ENCODE measurements at regions not wholly inside any gene's neighbourhood (a gene's known extent, or its start where the extent isn't known, plus 50 kb on each side); places are given as distances from the start of the nearest gene placed in this dataset.

DNA sequence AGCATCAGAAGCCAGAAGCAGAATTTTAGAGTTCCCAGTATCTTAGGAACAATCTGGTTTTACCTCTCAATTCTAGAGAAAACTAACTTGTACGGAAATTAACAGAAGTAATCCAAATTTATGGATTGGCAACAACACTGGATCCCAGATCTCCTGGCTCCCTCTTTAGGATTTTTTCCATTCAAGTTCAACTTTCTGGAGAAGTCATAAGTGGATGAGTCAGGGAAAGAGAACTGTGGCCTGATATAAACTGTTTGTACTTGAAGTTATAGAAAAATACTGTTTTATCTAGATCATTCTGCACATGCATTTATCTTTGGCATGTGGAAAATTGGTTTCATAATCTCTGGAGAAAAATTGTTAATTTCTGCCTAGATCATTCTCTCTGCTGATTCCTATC is 380.4 kb downstream of the PCDH7 start:
- 50% methylated on average over 1 of the region's 1 CpG for WGBS
- peak overlapping the region in 2 of 4 donors; percentile 5 to 7 for H3K27ac ChIP-seq (replicated peaks in 1 of 4)
- no peak overlapping the region for H3K4me3 ChIP-seq
- no peaks in the 10 kb centered on the region for H3K9me3 ChIP-seq
- H3K4me1 ChIP-seq: peaks cover 12 to 44% (median 35%) of the 10 kb centered on the region in 4 donors
- H3K36me3 ChIP-seq: no peaks in the 10 kb centered on the region
- no peaks in the 10 kb centered on the region for H3K27me3 ChIP-seq
- intact Hi-C loops (cut with DNase I): loop anchor here (5.0 kb wide), 1 partner anchor 383 kb away; no protein-coding TSS in a partner anchor
- TF ChIP-seq POLR2AphosphoS5 (IDR thresholded peaks at IDR 0.05): no peak
- no peak for TF ChIP-seq EP300 (IDR thresholded peaks at IDR 0.05)
- TF ChIP-seq POLR2A (IDR thresholded peaks at IDR 0.05; ENCODE audit: low read depth): no peak
- DNase-seq (ENCODE audit: extremely low spot score): no peak

DNA sequence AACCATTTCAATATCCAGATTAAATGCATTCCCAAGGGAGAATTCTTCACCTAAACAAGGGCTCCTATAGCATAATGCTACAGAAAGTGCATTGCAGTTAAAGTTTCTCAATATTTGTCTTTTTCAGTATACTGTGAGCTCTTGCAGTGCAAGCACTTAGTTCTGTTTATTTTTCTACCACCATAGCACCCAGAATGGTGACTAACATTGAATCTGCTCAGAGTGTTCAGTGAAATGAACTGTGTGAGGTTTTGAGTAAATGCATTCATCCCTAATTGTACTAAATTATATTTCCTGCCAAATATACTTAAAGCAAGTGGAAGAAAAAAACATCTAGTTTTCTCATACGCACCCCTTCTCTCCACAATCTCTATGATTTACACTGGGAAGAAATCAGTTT is 383.9 kb downstream of the PCDH7 start:
- no peak for TF ChIP-seq POLR2A (IDR thresholded peaks at IDR 0.05; ENCODE audit: low read depth)
- intact Hi-C loops (cut with DNase I): loop anchor here (5.0 kb wide), 1 partner anchor 387 kb away; no protein-coding TSS in a partner anchor
- 44% methylated on average over 1 of the region's 1 CpG for WGBS
- Histone ChIP-seq H3K9me3 (no peaks in the 10 kb centered on the region), H3K27ac (replicated peaks in 1 of 4) (no peak overlapping the region), H3K4me3 (no peak overlapping the region), H3K27me3 (no peaks in the 10 kb centered on the region), H3K36me3 (no peaks in the 10 kb centered on the region), H3K4me1 (peaks cover 11 to 44% (median 42%) of the 10 kb centered on the region in 4 donors)
- DNase-seq (ENCODE audit: extremely low spot score): no peak

DNA sequence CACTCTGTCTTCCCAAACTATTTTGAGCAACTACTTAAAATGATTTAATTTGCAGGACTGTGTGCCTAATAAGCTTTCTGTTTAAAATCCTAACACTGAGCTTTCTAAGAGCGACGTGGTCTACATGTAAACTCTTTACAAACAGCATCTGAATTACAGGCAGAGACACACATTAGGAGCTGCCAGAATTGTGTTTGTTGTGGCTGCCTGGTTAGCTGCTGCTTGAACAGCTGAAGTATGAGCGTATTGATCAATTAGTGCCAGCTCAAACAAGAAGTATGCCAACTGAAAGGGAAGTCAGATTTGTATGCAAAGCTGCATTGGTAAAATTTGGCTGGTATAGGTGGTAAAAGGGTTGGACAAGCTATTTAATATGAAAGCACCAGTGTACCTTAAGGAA is 384.4 kb downstream of the PCDH7 start:
- Histone ChIP-seq H3K27ac (replicated peaks in 1 of 4) (no peak overlapping the region), H3K4me1 (peaks cover 7 to 45% (median 42%) of the 10 kb centered on the region in 4 donors), H3K27me3 (no peaks in the 10 kb centered on the region), H3K36me3 (no peaks in the 10 kb centered on the region), H3K9me3 (no peaks in the 10 kb centered on the region), H3K4me3 (no peak overlapping the region)
- DNase-seq (ENCODE audit: extremely low spot score): no peak
- intact Hi-C loops (cut with DNase I): loop anchor here (5.0 kb wide), 1 partner anchor 387 kb away; no protein-coding TSS in a partner anchor
- no peak for TF ChIP-seq POLR2A (IDR thresholded peaks at IDR 0.05; ENCODE audit: low read depth)
- TF ChIP-seq, protein P1, sequence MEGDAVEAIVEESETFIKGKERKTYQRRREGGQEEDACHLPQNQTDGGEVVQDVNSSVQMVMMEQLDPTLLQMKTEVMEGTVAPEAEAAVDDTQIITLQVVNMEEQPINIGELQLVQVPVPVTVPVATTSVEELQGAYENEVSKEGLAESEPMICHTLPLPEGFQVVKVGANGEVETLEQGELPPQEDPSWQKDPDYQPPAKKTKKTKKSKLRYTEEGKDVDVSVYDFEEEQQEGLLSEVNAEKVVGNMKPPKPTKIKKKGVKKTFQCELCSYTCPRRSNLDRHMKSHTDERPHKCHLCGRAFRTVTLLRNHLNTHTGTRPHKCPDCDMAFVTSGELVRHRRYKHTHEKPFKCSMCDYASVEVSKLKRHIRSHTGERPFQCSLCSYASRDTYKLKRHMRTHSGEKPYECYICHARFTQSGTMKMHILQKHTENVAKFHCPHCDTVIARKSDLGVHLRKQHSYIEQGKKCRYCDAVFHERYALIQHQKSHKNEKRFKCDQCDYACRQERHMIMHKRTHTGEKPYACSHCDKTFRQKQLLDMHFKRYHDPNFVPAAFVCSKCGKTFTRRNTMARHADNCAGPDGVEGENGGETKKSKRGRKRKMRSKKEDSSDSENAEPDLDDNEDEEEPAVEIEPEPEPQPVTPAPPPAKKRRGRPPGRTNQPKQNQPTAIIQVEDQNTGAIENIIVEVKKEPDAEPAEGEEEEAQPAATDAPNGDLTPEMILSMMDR (IDR thresholded peaks at IDR 0.05): no peak
- TF ChIP-seq POLR2AphosphoS5 (IDR thresholded peaks at IDR 0.05): no peak
- no peak for TF ChIP-seq EP300 (IDR thresholded peaks at IDR 0.05)
- 57% methylated on average over 3 of the region's 3 CpGs for WGBS

DNA sequence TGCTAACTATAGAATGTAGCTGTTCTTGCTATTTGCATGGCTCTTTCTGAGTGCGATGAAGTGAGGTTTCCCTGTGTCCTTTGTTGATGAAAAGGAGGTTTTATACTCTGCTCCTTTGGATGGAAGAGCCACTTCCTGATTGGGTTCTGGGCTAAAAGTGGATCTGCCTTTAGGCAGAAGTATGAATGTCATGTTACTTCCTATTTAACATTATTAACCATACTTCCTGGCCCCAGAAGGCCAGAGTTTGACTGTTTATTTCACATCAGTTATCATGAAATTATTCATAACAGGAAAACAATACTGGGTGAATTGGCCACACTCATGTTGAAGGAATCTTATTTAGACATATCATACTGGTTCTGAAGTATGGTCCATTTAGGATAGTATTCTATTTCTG is 386.2 kb downstream of the PCDH7 start:
- TF ChIP-seq, protein P1 (IDR thresholded peaks at IDR 0.05): no peak
- no peak for TF ChIP-seq EP300 (IDR thresholded peaks at IDR 0.05)
- no peak for TF ChIP-seq POLR2A (IDR thresholded peaks at IDR 0.05; ENCODE audit: low read depth)
- TF ChIP-seq POLR2AphosphoS5 (IDR thresholded peaks at IDR 0.05): no peak
- Histone ChIP-seq H3K27me3 (no peaks in the 10 kb centered on the region), H3K27ac (replicated peaks in 1 of 4) (no peak overlapping the region), H3K4me1 (peaks cover 0 to 30% (median 25%) of the 10 kb centered on the region in 4 donors), H3K36me3 (no peaks in the 10 kb centered on the region), H3K4me3 (no peak overlapping the region), H3K9me3 (no peaks in the 10 kb centered on the region)
- intact Hi-C loops (cut with DNase I): no loop called here
- DNase-seq (ENCODE audit: extremely low spot score): no peak
- 82% methylated on average over 1 of the region's 1 CpG for WGBS

DNA sequence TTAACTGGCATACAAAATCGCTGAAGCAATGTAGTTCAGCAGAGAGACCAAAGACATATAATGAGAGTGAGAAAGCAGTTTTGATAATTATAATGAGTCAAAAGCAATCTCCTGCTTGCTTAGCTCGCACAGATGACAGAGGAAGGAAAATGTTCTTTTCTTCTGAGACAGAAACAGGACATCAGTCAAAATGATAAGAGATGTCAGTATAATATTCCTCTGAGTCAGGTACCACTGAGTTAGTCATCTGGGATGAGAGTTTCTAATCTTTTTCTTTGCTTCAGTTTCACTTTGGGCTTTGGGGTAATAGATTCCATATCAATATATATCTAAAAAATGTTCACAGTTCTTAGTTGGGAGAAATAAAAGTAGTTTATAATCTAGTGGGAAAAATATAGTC is 387.2 kb downstream of the PCDH7 start:
- Histone ChIP-seq H3K4me3 (no peak overlapping the region), H3K27ac (replicated peaks in 1 of 4) (no peak overlapping the region), H3K9me3 (no peaks in the 10 kb centered on the region), H3K4me1 (peaks cover 0 to 26% (median 20%) of the 10 kb centered on the region in 4 donors), H3K36me3 (no peaks in the 10 kb centered on the region), H3K27me3 (no peaks in the 10 kb centered on the region)
- 77% methylated on average over 2 of the region's 2 CpGs for WGBS
- intact Hi-C loops (cut with DNase I): no loop called here
- TF ChIP-seq, protein P1 (IDR thresholded peaks at IDR 0.05): no peak
- TF ChIP-seq POLR2AphosphoS5 (IDR thresholded peaks at IDR 0.05): no peak
- no peak for TF ChIP-seq EP300 (IDR thresholded peaks at IDR 0.05)
- TF ChIP-seq POLR2A (IDR thresholded peaks at IDR 0.05; ENCODE audit: low read depth): no peak
- no peak for DNase-seq (ENCODE audit: extremely low spot score)

DNA sequence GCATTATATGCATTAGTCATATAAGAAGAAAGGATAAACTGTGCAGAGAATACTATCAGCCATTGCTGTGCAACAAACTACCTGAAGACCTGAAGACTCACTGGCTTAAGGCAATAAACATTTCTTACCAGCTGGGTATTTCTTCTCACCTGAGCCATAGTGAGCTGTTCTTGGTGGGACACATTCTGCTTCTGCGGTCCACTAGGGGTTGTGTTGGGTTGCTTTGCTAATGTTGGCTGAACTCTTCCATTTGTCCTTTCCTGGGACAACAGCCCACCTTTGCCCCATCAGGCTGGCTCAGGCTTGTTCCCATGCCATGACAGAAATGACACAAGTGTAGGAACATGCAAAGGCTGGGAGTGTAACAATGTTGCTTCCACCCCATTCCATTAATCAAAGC is 388.6 kb downstream of the PCDH7 start:
- H3K4me1 ChIP-seq: peaks cover 0 to 23% (median 15%) of the 10 kb centered on the region in 4 donors
- no peak for TF ChIP-seq POLR2AphosphoS5 (IDR thresholded peaks at IDR 0.05)
- TF ChIP-seq EP300 (IDR thresholded peaks at IDR 0.05): no peak
- no peak for TF ChIP-seq POLR2A (IDR thresholded peaks at IDR 0.05; ENCODE audit: low read depth)
- TF ChIP-seq, protein P1 (IDR thresholded peaks at IDR 0.05): no peak
- intact Hi-C loops (cut with DNase I): no loop called here
- DNase-seq (ENCODE audit: extremely low spot score): no peak
- H3K4me3 ChIP-seq: no peak overlapping the region
- no CpG with 5 or more reads among the region's 1 CpG for WGBS
- H3K36me3 ChIP-seq: no peaks in the 10 kb centered on the region
- H3K27me3 ChIP-seq: no peaks in the 10 kb centered on the region
- H3K9me3 ChIP-seq: no peaks in the 10 kb centered on the region
- H3K27ac ChIP-seq (replicated peaks in 1 of 4): no peak overlapping the region
